Skin of body (tissue), 1 donor: ENCODE measurements at regions not wholly inside any gene's neighbourhood (a gene's known extent, or its start where the extent isn't known, plus 50 kb on each side); places are given as distances from the start of the nearest gene placed in this dataset.

Source experiments
- DNase-seq: peaks from one replicate; lab custom pipeline; 2025; lab: John Stamatoyannopoulos, UW

- DNase-seq, result no peak
Measured at GRCh38 chr4:27490315-27490714, 629.7 kb downstream of the STIM2 start.

DNA sequence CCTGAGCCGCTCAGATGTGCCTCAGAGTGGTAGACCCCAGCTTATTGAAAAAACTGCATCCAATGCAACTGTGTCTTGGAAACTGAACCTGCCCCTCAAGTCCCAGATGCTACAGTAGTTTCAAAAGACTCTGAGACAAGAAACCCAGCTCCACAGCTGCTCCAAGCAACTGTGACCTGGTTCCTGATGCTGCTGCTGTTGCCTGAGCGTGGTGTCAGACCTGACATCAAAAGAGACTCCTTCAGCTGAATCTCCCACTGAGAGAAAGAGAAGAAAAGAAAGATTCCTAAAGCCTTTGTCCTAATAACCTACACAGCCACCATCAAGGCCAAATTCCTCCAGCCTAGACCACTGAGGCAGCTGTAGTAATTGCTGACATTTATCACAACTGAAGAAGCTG is 630.1 kb downstream of the STIM2 start:
- DNase-seq, result no peak

DNA sequence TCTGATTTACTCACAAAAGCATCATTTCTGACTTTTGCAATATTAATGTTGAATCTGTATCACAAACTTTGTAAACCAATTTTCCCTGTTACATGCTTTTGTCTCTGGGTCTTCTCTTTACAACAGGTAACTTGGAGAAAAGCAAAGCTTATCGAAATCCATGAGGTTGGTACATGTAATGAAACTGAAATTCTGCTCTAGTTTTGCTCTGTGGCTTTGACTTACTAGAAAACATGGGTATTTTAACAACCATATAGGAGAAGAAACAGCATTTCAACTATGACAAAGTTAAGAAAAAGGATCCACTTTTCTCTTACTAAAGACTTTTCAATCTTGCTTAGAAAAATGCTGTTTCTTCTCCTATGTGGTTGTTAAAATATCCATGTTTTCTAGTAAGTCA is 645.8 kb downstream of the STIM2 start:
- DNase-seq, result no peak

- no peak for DNase-seq
Measured at GRCh38 chr4:27514711-27515110, 654.1 kb downstream of the STIM2 start.

GRCh38 chr4:27515140-27515539 is 654.5 kb downstream of the STIM2 start:
- no peak for DNase-seq

DNA sequence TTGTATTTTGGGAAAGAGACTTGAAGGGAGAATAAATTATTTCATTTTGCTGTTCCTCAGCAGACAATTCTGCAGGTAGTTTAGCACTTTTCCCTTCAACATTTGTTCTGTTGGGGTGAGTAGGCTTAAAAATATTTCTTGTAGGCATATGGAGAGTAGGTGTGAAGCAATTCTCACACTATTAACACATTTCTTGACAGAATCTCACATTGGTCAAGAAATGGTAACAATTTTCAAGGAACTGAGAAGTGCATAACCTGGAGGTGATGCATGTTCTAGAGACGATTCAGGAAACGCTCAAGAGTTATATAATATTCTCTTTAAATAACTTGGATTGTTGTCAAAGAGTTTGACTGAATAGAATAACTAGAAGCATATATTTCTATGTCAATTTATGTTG is 658.2 kb downstream of the STIM2 start:
- no peak for DNase-seq

DNA sequence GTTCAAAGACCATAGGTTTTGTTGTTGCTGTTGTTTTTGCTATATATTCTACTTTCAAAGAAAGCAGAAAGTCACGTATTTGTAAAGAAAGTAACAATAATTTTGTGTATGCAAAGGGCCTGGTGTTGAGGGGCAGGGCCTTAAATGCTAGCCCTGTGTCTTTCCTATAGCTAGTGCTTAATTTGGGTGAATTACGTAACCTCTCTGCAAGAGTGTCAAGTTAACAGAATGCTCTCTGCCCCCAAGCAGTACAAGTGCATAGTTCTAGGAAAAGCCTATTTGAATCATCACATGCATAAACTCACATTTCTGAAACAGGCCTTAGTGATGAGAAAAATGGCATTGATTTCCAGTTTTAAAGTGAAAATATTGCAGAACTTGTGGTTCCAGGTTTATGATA is 663.6 kb downstream of the STIM2 start:
- no peak for DNase-seq

GRCh38 chr4:27534488-27534887 is 673.8 kb downstream of the STIM2 start:
- no peak for DNase-seq

DNA sequence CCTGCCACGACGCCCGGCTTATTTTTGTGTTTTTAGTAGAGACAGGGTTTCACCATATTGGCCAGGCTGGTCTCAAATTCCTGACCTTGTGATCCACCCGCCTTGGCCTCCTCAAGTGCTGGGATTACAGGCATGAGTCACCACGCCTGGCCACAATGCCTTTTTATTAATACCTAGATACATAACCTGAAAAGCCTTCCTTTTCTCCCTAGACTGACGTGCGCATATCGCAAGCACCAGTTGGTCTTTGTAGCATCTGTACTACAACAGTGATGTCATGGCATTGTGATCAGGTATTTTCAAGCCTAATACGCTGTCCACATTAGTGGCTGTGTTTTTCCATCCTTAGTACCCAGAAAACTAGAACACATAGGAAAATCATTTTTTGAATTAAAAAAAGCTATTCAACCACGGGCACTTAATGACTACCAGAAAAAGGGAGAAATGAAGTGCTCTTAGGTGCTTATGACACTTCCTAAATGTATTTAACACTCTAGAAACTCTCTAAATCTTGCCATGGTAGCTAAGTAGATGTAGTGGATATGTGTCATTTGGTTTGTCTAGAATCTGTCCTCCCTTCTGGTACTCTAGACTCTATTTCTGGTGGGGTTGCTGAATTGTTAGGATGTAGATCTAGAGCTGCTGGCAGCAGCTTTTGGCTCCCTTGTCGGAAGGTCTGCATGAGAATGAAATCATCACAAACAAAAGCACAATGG is 707.8 kb downstream of the STIM2 start:
- no peak for DNase-seq

GRCh38 chr4:27568952-27569319 is 708.3 kb downstream of the STIM2 start:
- no peak for DNase-seq

- DNase-seq, result no peak
Measured at GRCh38 chr4:27574743-27575142, 714.1 kb downstream of the STIM2 start.

GRCh38 chr4:27577951-27578350 is 717.3 kb downstream of the STIM2 start:
- DNase-seq, result no peak

DNA sequence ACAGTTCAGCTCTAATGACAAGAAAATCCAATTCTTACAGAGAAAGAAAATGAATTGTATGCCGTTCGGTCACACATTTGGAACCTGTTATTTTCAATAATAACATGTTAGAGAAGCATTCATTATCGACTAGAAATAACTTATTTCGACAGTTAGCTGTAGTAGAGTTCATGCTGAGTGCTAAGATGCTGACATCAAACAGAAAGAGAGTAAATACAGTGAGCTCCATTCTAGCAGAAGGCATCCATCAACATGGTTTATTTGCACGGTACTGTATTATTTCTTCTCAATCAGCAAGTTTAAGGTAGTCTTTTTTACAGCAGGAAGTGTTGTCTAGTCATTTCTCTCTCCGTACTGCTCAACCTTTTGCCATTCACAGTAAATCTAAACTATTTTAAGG is 732.1 kb downstream of the STIM2 start:
- DNase-seq, result no peak

DNA sequence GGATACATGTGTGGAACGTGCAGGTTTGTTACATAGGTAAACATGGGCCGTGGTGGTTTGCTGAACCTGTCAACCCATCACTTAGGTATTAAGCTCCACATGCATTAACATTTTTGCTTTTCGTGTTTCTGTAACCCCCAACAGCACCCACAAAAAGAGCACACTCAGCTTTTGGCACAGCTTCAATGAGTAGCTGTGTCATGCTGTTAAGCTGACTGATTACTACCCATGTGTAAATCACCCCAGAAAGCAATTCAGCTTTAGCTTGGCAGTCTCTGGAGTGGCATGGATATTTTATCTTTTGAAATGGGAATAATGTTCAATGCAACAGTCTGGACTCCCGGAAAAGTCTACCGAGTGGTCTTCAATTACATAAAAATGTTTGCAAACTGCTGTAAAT is 734.3 kb downstream of the STIM2 start:
- no peak for DNase-seq

- DNase-seq, result no peak
Measured at GRCh38 chr4:27595571-27596360, 735.1 kb downstream of the STIM2 start.

- no peak for DNase-seq
Measured at GRCh38 chr4:27602172-27602571, 741.5 kb downstream of the STIM2 start.

- DNase-seq, result no peak
Measured at GRCh38 chr4:27604692-27605091, 744.1 kb downstream of the STIM2 start.

- DNase-seq, result no peak
Measured at GRCh38 chr4:27616166-27616565, 755.5 kb downstream of the STIM2 start.

- DNase-seq, result no peak
Measured at GRCh38 chr4:27619435-27619834, 758.8 kb downstream of the STIM2 start.

DNA sequence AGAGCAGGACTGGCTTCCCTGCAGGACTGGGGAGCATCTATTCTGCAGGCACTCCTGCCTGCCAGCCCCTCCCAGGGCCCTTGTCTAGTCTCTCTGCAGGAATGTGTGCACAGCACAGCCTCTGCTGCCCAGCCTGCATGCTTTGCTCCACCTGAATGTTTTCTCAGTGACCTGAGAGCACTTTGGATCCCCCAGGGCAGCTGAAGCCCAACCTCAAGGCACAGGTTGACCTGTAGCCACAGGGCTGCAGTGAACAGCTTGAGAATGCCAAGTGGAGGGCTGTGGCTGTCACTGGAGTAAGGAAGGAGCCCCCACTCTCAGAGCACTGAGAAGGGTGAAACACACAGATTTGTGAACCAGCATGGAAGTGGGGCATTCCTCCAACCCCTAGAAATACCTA is 760.2 kb downstream of the STIM2 start:
- DNase-seq, result no peak

- DNase-seq, result no peak
Measured at GRCh38 chr4:27624749-27625148, 764.1 kb downstream of the STIM2 start.

GRCh38 chr4:27628609-27629008 is 768.0 kb downstream of the STIM2 start:
- no peak for DNase-seq

DNA sequence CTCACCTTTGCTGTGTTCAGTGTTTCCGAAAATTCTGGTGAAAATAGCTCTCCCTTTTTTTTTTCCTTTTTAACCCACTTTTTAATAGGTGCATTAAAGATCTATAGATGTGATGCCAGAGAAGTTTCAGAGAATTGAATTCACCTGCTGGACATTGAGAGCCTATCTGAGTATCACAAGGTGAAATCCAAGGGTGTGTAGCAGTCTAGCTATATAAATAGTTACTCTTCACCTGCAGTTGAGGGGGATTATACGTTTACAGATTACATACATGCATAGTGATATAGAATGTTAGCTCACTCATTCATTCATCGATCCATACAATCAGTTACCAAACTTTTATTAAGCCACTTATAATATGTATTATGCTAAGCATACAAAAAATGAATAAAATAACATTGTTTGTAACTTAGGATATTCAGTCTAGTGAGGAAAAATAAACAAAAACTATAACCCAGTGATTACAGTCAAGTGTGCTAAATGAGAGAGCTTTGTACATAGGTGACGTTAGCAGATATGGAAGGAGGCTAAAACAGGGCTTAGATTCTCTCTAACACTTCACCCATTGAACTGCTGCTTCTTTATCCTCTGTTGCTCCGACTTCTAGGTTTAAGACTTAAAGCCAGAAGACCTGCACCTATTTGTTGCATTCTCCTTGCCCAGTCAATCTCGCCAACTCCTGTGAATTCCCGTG is 769.0 kb downstream of the STIM2 start:
- DNase-seq, result no peak
